HG03159 (cell line): ENCODE measurements at regions not wholly inside any gene's neighbourhood (a gene's known extent, or its start where the extent isn't known, plus 50 kb on each side); places are given as distances from the start of the nearest gene placed in this dataset.

ENCODE experiments used
- ATAC-seq: cut with Tn5 transposase; IDR thresholded peaks from one replicate; pipeline ENCODE4 v1.9.1; 2021; ENCODE audit warnings: mild to moderate bottlenecking, moderate library complexity; ENCODE audit not compliant: unreplicated experiment

DNA sequence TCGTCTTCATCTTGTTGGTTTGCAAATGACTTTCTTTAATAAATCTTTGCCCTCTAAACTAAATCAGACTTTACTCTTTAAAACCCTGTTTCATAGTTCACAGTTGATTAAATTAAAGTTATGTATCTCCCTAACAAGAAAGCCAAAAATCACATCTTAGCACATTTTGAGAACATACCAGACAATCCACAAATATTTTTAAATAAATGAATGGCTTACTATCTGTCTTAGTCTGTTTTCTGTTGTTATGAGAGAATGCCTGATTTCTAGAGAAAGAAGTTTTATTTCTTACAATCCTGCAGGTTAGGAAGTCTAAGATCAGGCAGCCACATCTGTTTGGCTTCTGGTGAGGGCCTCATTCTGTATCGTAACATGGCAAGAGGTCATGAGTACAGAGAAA is 1090.2 kb upstream of the PIK3C3 start:
- ATAC-seq, result no peak

DNA sequence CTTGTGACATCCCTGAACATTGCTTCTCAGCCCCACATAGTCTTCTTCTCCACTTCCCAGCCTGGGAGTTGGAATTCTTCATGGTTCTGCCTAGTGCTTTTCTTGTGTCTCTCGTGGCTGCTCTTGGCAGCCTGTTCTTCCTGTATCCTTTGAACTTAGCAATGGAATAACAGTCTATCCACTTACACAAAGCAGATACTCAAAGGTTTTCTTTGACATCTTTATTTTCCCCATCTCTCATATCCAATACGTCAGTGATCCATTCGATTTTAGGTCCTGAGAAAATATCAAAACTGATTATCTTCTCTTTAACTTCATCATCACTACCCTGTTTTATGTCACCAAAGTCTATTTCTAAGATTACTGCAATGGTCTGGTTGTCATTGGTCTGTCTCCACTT is 1091.2 kb upstream of the PIK3C3 start:
- no peak for ATAC-seq

DNA sequence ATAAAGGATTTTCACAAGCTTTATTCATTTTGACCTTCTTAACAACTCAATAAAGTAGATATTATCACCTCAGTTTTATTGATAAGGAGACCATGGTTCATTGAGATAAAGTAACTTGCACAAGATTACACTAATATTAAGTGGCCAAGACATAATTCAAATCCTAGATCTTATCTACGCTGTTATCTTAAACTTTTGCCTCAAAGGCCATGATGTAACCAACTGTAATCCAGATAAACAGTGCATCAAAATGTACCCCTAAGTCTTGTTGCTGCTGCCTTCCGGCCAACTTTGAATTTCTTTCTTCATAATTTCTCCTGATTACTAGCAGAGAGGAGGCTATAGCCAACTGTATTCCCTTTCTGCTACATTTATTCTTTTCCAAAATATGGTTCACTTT is 1094.8 kb upstream of the PIK3C3 start:
- no peak for ATAC-seq

DNA sequence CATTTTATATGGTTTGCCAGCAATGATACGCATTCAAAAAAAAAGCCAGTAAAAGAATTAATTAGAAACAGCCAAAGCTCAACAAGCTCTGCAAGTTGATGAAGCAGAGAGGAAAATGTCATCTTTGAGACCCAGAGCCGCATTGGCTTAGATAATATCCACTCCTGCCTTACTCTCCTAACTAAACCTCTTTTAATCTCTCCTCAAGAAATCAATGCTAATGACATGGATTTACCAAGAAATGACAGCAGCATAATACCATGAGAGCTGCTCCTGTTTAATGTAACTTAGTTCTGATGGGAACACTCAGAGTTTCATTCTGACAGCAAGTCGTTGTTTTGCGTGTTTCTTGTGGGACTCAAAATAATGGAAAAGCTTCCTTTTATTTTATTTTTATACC is 1099.4 kb upstream of the PIK3C3 start:
- ATAC-seq, result no peak

DNA sequence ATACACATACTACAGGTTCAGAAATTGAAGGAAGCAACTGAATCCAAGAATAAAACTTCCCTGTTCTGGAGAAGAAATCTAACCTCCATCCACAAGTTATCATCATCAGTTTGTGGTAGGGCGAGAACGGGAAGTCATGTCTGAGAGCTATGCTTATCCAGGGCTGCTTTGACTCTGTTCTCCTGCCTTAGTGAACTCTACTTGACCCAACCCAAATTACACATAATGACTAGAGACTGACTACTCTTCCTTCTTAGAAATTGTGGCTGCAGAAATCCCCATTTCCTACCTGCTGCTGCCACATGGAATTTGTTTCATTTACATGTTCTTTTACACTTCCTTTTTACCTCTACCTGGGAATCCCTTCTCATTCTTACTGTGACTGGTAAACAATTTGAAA is 1102.6 kb upstream of the PIK3C3 start:
- ATAC-seq, result no peak

DNA sequence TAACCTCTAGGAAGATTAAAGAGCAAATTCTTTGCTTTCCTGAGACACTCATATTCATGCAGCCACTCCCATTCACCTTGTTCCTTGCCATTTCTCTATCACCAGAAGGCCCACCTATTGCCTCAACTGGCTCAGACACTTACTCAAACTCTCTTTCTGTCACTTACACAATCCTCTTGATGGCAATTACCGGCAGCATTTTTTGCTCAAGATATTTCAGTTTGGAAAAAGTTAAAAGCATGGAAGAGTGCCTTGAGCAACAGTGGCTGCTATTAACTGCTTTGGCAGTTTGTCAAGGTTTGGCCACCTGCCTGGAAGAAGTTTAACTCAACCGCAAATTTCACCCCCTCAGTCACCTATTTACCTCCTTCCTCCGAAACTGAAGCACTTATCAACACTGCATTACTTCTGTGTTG is 1104.0 kb upstream of the PIK3C3 start:
- ATAC-seq, result no peak

DNA sequence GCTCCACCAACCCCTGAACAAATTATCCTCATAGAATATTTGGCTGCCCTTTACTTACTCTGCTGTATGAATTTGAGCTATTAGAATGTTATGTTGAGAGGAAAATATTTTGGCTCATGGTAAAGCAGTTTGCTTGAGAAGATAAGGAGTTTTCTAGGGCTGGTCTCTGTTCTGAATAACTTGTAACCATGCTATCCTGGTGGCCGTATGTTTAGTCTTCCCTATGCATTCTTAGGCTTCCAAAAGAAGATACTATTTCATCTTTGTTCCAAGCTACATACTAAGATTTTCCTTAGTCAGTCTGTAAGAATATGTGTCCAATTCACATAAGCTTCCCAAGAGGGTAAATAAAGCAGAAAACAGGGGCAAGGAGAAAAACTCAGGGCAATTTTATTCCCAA is 1105.1 kb upstream of the PIK3C3 start:
- ATAC-seq, result no peak

DNA sequence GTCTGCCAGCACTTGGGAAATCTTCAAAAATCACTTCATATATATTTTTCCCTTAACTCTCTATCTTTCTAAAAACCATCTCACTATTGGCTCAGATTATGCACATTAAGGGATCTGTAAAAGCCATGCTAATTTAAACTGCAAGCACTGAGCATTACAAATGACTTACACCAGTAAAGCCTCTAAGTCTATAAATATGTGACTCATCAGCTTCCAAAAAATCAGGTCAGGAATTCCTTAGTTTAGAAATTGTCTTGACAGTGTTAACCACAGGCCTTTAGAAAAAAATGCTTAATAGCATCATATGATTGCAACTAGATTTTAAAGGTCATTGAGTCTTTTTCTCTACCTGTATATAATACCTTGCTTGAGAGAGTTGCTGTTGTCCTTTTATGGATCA is 1113.6 kb upstream of the PIK3C3 start:
- ATAC-seq, result no peak

DNA sequence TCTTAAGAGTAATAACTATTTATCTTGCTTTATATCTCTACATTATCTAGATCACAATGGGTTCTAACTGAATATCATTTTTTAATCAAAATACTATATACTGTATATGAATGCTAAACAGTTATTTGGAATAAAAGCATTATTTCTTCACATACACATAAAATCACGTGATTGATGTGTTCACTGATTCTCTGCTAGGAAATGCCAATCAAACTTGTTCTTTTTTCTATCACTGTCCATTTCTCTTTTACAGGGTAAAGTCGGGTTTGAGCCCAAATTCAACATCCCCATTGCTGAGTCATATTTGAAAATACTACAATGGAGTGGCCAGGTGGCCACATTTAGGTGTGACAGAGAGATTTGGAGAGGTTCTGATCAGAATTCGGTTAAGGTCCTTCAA is 1114.0 kb upstream of the PIK3C3 start:
- ATAC-seq, result no peak

DNA sequence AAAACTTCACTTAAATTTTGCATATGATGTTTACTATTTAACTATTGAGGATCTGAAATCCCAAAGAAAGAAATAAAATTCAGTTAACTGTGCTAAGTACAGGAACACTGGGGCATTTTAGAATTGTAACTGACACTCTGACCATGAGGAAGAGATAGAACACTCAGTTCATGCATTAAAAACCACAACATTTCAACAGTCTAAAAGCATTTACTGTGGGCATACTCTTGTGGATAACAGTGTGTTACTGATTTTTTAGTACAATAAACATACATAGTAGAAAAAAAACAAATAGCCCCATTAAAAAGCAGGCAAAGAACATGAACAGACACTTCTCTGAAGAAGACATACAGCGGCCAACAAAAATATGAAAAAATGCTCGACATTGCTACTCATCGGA is 1122.7 kb upstream of the PIK3C3 start:
- ATAC-seq, result no peak

DNA sequence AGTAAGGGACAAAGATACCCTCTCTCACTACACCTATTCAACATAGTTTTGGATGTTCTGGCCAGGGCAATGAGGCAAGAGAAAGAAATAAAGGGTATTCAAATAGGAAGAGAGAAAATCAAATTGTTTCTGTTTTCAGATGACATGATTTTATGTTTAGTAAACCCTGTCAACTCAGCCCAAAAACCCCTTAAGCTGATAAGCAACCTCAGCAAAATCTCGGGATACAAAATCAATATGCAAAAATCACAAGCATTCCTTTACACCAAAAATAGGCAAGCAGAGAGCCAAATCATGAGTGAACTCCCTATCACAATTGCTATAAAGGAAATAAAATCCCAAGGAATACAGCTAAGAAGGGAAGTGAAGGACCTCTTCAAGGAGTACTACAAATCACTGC is 1130.7 kb upstream of the PIK3C3 start:
- ATAC-seq, result no peak

DNA sequence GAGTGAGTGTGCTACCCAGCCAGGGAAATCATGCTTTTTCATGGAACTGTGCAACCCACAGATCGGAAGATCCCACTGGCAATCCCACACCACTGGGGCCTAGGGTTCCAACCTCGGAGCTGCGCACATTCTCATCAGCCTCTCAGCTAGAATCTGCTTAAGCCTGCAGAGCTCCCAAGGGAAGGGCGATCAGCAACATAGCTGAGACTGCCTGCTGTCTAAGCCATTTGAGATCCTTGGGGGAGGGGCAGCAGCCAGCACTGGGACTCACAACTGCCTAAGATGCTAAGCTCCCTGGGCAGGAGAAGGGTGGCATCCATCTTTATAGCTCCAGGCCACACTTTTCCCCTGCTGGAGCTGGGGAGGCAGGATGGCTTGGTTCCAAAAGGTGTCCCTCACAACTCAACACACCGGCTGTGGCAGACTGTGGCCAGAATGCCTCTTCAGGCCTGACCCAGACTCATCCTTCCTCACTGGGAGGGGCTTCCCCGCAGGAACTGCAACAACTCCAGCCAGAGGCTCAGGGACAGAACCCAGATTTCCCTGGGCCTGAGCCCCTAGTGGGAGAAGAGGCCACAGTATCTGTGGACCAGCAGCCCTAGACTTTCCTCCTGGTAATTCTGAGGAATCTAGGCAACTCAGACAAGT is 1133.3 kb upstream of the PIK3C3 start:
- ATAC-seq, result no peak

DNA sequence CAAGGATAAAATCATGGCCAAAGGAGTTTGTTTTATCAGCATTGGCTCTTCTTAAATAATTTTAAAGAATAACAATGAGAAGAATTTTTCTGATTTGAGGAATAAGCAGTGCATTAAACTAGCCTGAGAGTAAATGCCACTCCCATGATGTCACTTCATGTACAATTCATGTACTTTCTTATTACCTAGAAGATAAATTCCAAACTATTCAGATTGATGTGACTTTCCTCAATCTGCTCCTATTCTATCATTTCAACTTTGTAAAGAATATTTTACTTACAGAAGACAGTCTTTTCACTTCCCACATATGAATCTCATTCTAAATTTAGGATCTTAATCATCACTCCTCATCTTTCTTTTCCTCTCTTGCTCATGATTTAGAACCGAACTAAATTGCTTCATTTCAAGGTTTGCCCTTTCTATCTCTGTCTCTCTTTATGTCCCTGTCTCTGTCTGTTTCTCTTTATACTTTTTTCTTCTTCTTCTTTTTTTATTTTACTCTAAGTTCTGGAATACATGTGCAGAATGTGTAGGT is 1142.0 kb upstream of the PIK3C3 start:
- ATAC-seq, result no peak

DNA sequence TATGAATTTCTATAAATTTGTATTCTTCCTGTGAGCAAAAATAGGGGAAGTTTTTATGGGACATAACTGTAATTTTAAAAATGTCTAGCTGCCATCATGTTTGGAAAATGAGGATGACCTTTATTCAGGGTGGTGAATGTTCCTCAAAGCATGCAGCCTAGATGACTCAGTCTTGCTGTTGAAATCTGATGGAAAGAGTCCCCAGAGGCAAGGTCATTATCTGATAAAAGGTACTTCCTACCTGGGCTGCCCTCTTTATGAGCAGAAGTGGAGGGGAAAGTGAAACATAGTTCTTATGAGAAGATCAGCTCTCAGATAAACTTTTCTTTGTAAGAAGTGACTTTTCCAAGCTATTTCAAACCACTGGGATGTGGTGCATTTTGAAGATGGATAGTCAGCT is 1144.7 kb upstream of the PIK3C3 start:
- no peak for ATAC-seq

DNA sequence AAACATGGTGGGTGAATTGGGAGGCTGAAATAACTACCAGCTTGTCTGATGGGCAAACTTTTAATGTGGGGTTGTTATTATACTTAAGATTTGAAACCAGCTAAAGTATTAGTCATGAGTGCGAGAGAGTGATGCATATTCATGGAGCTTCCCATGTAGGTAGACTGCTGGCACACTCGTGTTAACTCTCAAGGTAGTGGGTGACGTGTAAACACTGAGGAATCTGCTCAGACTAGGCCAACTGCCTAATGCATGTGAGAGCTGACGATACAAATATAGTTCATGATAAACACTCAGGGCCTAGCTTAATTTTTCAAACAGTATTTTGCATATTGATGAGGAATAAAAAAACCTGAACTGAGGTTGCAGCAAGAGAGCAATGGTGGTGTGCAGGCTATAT is 1165.7 kb upstream of the PIK3C3 start:
- no peak for ATAC-seq

DNA sequence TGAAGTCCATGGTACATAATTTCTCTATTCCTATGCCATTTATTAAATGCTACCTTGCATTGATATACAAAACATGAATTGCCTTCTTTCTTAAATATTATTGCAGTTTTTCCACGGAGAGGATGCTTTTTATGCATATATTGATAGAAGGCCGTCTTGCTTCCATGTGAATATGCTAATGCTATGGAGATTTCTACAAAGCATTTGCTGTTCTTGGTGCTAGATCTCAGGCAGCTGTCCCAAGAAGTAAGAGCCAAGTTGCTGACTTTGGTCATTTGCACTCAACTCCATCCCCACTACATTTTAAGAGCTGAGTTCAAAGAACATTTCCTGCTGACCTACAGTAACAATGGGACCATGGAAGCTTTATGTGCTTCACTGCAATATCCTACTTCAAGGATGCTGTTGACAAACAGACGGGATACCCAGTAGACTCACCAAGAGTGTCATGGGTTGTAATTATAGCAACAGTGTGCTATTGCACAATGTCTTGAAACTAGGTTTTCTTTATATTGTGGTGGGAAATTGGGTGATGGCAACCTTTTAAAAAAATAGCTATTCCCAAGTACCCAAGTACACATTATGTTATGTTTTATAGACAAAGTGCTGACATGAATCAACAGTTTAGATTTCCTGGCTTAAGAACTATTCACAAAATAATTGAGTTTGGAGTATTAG is 1172.4 kb upstream of the PIK3C3 start:
- no peak for ATAC-seq

DNA sequence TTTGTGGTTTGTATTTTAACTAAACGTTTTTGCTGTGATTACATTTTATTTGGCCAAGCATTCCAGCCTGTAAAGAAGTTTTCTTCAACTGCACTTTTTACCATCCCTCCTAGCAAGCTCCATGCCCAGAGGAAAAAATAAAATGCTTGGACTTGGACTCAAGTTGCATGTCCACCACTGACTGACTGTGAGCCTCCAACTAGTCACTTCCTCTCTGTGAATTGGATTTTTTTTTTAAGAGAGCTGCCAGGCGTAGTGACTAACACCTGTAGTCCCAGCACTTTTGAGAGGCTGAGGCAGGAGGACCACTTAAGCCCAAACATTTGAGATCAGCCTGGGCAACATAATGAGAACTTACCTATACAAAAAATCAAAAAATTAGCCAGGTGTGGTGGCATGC is 1185.2 kb upstream of the PIK3C3 start:
- no peak for ATAC-seq

DNA sequence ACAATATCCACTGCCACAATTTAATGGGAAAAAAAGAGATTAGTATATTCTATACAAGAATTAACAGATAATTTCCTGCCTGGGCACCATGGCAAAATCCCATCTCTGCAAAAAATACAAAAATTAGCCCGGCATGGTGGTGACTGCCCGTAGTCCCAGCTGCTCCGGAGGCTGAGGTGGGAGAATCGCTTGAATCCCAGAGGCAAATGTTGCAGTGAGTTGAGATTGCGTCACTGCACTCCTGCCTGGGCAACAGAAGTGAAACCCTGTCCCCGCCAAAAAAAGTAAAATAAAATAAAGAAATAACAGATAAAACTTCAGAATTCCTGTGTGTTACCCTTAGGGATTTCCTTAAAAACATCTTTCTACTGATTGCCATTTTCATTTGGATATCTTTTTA is 1194.8 kb upstream of the PIK3C3 start:
- no peak for ATAC-seq

DNA sequence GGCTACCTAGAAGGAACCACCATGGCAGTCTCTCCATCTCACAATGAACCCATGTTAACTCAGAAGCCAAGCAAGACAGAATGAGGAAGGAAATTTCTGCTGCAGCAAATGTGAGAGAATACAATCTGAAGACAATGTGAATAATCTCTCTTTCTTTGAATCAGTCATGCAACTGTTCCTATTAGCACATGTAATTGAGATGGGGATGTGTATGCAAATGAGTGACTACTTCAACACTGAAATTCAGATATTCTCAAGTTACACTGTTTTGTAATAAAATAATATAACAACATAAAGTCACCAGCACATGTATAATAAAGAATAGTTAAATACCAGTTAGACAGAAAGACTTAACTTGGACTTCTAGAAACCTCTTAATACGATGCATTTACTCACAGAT is 1200.6 kb upstream of the PIK3C3 start:
- ATAC-seq, result no peak

DNA sequence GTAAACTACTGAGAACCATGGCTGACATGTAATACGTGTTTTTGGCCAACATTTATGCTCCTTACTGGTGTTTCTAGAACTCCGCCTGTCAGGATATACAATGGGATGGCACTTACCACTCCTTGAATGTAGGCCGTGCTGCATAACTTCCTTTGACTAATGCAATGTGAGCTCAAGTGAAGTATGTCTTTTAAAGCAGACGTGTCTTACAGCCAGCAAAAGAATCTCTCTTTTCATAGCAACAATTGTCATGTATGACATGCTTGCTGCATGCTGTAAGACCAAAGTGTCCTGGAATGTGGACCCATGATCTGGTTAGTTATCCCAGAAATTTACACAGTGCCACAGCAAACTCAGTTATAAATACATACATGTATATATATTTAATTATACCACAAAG is 1202.7 kb upstream of the PIK3C3 start:
- no peak for ATAC-seq

DNA sequence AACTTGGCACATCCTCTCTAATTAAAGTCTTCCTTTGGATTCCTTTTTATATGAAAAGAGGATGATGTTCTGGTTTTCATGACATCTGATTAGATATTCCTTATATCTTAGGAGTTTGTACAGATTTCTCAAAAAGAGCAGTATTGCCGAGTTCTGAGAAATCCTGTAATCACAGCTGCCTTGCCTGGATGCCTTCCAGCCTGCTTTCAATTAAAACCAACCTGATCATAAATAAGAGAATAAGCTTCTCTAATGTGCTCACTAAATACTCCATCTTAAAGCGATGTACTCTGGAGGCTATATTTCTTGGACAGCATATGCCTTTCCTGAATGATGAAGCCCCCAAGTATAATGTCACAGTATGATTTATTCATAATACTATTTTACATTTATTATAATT is 1203.8 kb upstream of the PIK3C3 start:
- ATAC-seq, result no peak

DNA sequence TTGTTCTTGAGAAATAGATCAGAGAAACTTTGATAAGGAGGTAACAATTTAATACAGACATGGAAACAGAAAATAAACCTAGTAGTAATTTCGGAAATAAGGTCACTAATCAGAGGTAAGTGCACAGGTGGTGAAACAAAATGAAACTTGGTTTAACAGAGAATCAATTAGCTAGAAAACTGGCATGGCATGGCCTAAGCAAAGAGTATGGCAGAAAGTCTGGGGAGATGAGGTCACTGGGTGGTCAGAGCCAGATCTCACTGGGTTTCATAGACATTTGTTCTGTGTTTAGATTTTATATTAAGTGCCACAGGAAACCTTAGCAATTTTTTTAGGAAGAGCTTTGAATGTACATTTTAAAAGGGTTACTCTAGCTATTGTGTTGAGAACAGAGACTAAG is 1216.0 kb upstream of the PIK3C3 start:
- ATAC-seq, result no peak
